B cell (primary cell): ENCODE measurements at regions not wholly inside any gene's neighbourhood (a gene's known extent, or its start where the extent isn't known, plus 50 kb on each side); places are given as distances from the start of the nearest gene placed in this dataset.

ENCODE experiments used
- ATAC-seq: fragments of 200-7000 bp; cut with Tn5 transposase; one replicate; pipeline ENCODE4 v1.10.0; 2021; ENCODE audit warnings: low read depth, mild to moderate bottlenecking, moderate number of reproducible peaks, moderate library complexity
- CTCF ChIA-PET: fragments of 350-600 bp; sonication (Branson Sonifier 250); formaldehyde crosslinking; loops from one replicate; lab custom pipeline; 2021; ENCODE audit warnings: antibody characterized with exemption, inconsistent platforms; lab: Charles Lee
- POLR2A ChIA-PET: fragments of 350-600 bp; sonication (Branson Sonifier 250); formaldehyde crosslinking; loops from one replicate; lab custom pipeline; 2021; ENCODE audit warnings: antibody characterized with exemption; lab: Charles Lee
- DNase-seq: peaks from one replicate; pipeline ENCODE4 v3.0.0; 2013
- H2AFZ ChIP-seq: 2 replicates; pipeline ENCODE4 v1.6.1; 2012; ENCODE audit warnings: mild to moderate bottlenecking, low read depth, low read length; ENCODE audit not compliant: insufficient read depth, poor library complexity, severe bottlenecking
- H3K27ac ChIP-seq, 2 donors: 1 replicate in 1 of 2; 2 replicates in 1 of 2; pipeline ENCODE4 v1.5.1; 2012 to 2013; ENCODE audit warnings: low read length in 2 of 2, mild to moderate bottlenecking in 2 of 2, moderate library complexity in 1 of 2
- H3K27me3 ChIP-seq, 4 experiments: fragments of 200-600 bp in 1 of 4; sonication (generic) in 1 of 4; replicated peaks in 1 of 4; 1 replicate in 2 of 4; 2 replicates in 2 of 4; pipeline versions ENCODE4 v1.6.1 to v1.7.0; 2013 to 2016; ENCODE audit warnings: low read length in 3 of 4, mild to moderate bottlenecking in 2 of 4, mixed read lengths in 1 of 4, moderate library complexity in 1 of 4; ENCODE audit not compliant: insufficient read depth in 4 of 4, control insufficient read depth in 3 of 4; ENCODE audit errors: control extremely low read depth in 1 of 4
- H3K36me3 ChIP-seq, 2 experiments: replicated peaks in 1 of 2; 1 replicate in 1 of 2; 2 replicates in 1 of 2; pipeline versions ENCODE4 v1.6.1 to v1.7.1; 2013; ENCODE audit warnings: low read length in 1 of 2; ENCODE audit not compliant: insufficient read depth in 2 of 2, control insufficient read depth in 1 of 2; ENCODE audit errors: control extremely low read depth in 1 of 2, extremely low read depth in 1 of 2
- H3K4me1 ChIP-seq, 2 donors: fragments of 200-600 bp in 1 of 2; sonication (generic) in 1 of 2; 1 replicate in 1 of 2; 2 replicates in 1 of 2; pipeline versions ENCODE4 v1.5.1 to v1.6.1; 2013 to 2017; ENCODE audit warnings: low read length in 2 of 2; ENCODE audit not compliant: control insufficient read depth in 2 of 2, insufficient read depth in 2 of 2
- H3K4me2 ChIP-seq: replicated peaks from 2 replicates; pipeline ENCODE3; 2012; ENCODE audit warnings: mild to moderate bottlenecking, low read depth, low read length; ENCODE audit not compliant: poor library complexity, severe bottlenecking
- H3K4me3 ChIP-seq, 5 experiments: fragments of 200-600 bp in 1 of 5; sonication (generic) in 1 of 5; 1 replicate in 3 of 5; 2 replicates in 2 of 5; pipeline versions ENCODE4 v1.5.1 to v1.7.0; 2011 to 2016; ENCODE audit warnings: low read length in 4 of 5, mild to moderate bottlenecking in 4 of 5, low read depth in 2 of 5, control low read depth in 1 of 5, moderate library complexity in 1 of 5; ENCODE audit not compliant: insufficient read depth in 1 of 5; ENCODE audit errors: control extremely low read depth in 1 of 5, extremely low read depth in 1 of 5
- H3K79me2 ChIP-seq: fragments of 200-600 bp; sonication (generic); one replicate; pipeline ENCODE4 v1.6.0; 2016; ENCODE audit warnings: low read length; ENCODE audit not compliant: control insufficient read depth, insufficient read depth
- H3K9ac ChIP-seq: fragments of 200-600 bp; sonication (generic); 2 replicates; pipeline ENCODE4 v1.6.1; 2017; ENCODE audit warnings: mild to moderate bottlenecking, low read length, moderate library complexity
- H3K9me3 ChIP-seq, 3 donors: one replicate each; pipeline versions ENCODE4 v1.6.1 to v1.7.1; 2013; ENCODE audit warnings: low read length in 2 of 3; ENCODE audit not compliant: control insufficient read depth in 2 of 3, insufficient read depth in 1 of 3; ENCODE audit errors: control extremely low read depth in 1 of 3
- H4K20me1 ChIP-seq: 2 replicates; pipeline ENCODE4 v1.6.0; 2012; ENCODE audit warnings: mild to moderate bottlenecking, low read length; ENCODE audit not compliant: insufficient read depth, control insufficient read depth, poor library complexity, severe bottlenecking
- H3K27ac Mint-ChIP-seq: one replicate; pipeline ENCODE4 v1.8.0; 2021; ENCODE audit warnings: mixed read lengths
- H3K27me3 Mint-ChIP-seq: one replicate; pipeline ENCODE4 v1.8.0; 2021; ENCODE audit warnings: mixed read lengths
- H3K4me1 Mint-ChIP-seq: one replicate; pipeline ENCODE4 v1.8.0; 2021; ENCODE audit warnings: mixed read lengths
- H3K4me3 Mint-ChIP-seq: one replicate; pipeline ENCODE4 v1.8.0; 2021; ENCODE audit warnings: mixed read lengths
- H3K9me3 Mint-ChIP-seq: one replicate; pipeline ENCODE4 v1.8.0; 2022; ENCODE audit warnings: mixed read lengths; ENCODE audit not compliant: insufficient read depth
- EZH2 ChIP-seq: IDR thresholded peaks from 2 replicates; pipeline ENCODE4 v1.6.1; 2012; ENCODE audit warnings: borderline replicate concordance, low read depth, mild to moderate bottlenecking, moderate library complexity, low read length; ENCODE audit not compliant: insufficient read depth, poor library complexity, severe bottlenecking
- WGBS: methylation state at CpG from one replicate; pipeline ENCODE4 v1.1.5; 2013; ENCODE audit warnings: missing lambda C conversion rate; ENCODE audit not compliant: insufficient coverage; 5-methylcytosine and 5-hydroxymethylcytosine counted together
- intact Hi-C: fragments of 100-400 bp; cut with micrococcal nuclease; formaldehyde crosslinking; loops from one replicate; pipeline ENCODE4 v1.10.0; 2022
- TF ChIP-seq, protein P1 (sequence below): fragments of 200-600 bp; IDR thresholded peaks from one replicate; pipeline ENCODE4 v1.8.0; 2022; ENCODE audit warnings: antibody characterized with exemption, mild to moderate bottlenecking

DNA sequence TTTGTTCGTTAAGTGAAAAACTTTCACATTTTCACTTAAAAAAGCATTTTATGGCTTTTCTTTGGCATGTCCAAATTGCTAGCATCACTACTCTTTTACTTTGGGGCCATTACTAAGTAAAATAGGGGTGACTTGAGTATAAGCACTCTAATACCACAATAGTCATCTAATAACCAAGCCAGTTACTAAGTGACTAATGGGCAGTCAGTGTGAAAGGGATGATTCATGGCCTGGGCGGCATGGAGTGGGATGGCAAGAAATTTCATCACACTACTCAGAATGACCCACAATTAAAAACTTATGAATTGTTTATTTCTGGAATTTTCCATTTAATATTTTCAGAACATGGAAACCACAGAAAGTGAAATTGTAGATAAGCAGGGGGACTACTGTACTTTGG lies 60.9 kb downstream of the BMP15 start:
- Mint-ChIP-seq H3K9me3 (no peaks in the 10 kb centered on the region), H3K4me1 (no peaks in the 10 kb centered on the region), H3K4me3 (no peak overlapping the region), H3K27ac (no peak overlapping the region), H3K27me3 (no peaks in the 10 kb centered on the region)
- no CpG with 5 or more reads among the region's 2 CpGs for WGBS
- H3K4me3 ChIP-seq, result no peak overlapping the region
- ATAC-seq, result no peak
- H3K9ac ChIP-seq, result no peak overlapping the region
- H3K4me2 ChIP-seq, result no peak overlapping the region
- no peaks in the 10 kb centered on the region for H3K4me1 ChIP-seq
- H4K20me1 ChIP-seq, result no peaks in the 10 kb centered on the region
- no peaks in the 10 kb centered on the region for H3K27me3 ChIP-seq
- ChIA-PET CTCF (no interaction called here), POLR2A (no interaction called here)
- DNase-seq, result no peak
- H3K27ac ChIP-seq, result no peak overlapping the region
- H3K36me3 ChIP-seq, result no peaks in the 10 kb centered on the region
- intact Hi-C loops, result no loop called here
- no peaks in the 10 kb centered on the region for H3K79me2 ChIP-seq
- no peaks in the 10 kb centered on the region for H3K9me3 ChIP-seq
- no peak for TF ChIP-seq EZH2
- TF ChIP-seq, protein P1, sequence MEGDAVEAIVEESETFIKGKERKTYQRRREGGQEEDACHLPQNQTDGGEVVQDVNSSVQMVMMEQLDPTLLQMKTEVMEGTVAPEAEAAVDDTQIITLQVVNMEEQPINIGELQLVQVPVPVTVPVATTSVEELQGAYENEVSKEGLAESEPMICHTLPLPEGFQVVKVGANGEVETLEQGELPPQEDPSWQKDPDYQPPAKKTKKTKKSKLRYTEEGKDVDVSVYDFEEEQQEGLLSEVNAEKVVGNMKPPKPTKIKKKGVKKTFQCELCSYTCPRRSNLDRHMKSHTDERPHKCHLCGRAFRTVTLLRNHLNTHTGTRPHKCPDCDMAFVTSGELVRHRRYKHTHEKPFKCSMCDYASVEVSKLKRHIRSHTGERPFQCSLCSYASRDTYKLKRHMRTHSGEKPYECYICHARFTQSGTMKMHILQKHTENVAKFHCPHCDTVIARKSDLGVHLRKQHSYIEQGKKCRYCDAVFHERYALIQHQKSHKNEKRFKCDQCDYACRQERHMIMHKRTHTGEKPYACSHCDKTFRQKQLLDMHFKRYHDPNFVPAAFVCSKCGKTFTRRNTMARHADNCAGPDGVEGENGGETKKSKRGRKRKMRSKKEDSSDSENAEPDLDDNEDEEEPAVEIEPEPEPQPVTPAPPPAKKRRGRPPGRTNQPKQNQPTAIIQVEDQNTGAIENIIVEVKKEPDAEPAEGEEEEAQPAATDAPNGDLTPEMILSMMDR, result no peak
- no peak overlapping the region for H2AFZ ChIP-seq

DNA sequence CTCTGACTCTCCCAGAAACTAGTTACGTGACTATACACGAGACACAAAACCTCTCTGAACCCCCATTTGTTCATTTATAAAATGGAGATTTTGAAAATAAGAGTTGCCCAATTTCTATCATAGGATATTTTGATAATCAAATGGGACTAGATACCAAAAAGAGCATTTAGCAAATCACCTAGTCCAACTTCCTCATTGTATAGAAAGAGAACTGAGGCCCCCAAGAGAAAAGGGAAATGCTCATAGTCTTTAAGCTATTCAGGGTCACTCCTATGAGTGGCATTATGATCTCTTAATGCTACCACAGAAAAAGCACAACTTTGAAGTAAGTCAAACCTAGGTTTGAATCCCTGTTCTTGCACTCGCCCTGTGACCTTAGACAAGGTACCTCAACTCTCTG lies 62.7 kb downstream of the BMP15 start:
- H3K4me2 ChIP-seq, result no peak overlapping the region
- no peaks in the 10 kb centered on the region for H3K27me3 Mint-ChIP-seq
- TF ChIP-seq, protein P1, result no peak
- TF ChIP-seq EZH2, result no peak
- no peaks in the 10 kb centered on the region for H3K36me3 ChIP-seq
- no peak overlapping the region for H3K27ac ChIP-seq
- H4K20me1 ChIP-seq, result no peaks in the 10 kb centered on the region
- no peak overlapping the region for H3K4me3 ChIP-seq
- no CpG with 5 or more reads among the region's 3 CpGs for WGBS
- H2AFZ ChIP-seq, result no peak overlapping the region
- no peak overlapping the region for H3K4me3 Mint-ChIP-seq
- no peak for DNase-seq
- no peaks in the 10 kb centered on the region for H3K9me3 Mint-ChIP-seq
- intact Hi-C loops, result no loop called here
- no peaks in the 10 kb centered on the region for H3K79me2 ChIP-seq
- H3K9ac ChIP-seq, result no peak overlapping the region
- no peaks in the 10 kb centered on the region for H3K4me1 ChIP-seq
- POLR2A ChIA-PET, result no interaction called here
- no peaks in the 10 kb centered on the region for H3K4me1 Mint-ChIP-seq
- CTCF ChIA-PET, result no interaction called here
- no peak overlapping the region for H3K27ac Mint-ChIP-seq
- H3K9me3 ChIP-seq, result no peaks in the 10 kb centered on the region
- no peaks in the 10 kb centered on the region for H3K27me3 ChIP-seq
- no peak for ATAC-seq
